SK-N-SH treated with all-trans-retinoic acid at 6 μM for 48 hours (cell line): ENCODE measurements at regions not wholly inside any gene's neighbourhood (a gene's known extent, or its start where the extent isn't known, plus 50 kb on each side); places are given as distances from the start of the nearest gene placed in this dataset.

Experiments used
- ATAC-seq: fragments of 200-7000 bp; cut with Tn5 transposase; 3 replicates; pipeline ENCODE4 v1.9.1; 2020; ENCODE audit warnings: mild to moderate bottlenecking, moderate library complexity
- ARNTL ChIP-seq: fragments of 450-650 bp; formaldehyde crosslinking; IDR thresholded peaks from 2 replicates; pipeline ENCODE4 v1.5.0; 2020; ENCODE audit warnings: low read depth, mild to moderate bottlenecking, moderate library complexity, borderline replicate concordance
- BACH2 ChIP-seq: fragments of 250-450 bp; sonication (Bioruptor Pico); IDR thresholded peaks from 2 replicates; pipeline ENCODE4 v1.9.0; 2021; ENCODE audit warnings: mild to moderate bottlenecking, borderline replicate concordance
- CSDC2 ChIP-seq: fragments of 250-450 bp; sonication (Bioruptor Pico); IDR thresholded peaks from 2 replicates; pipeline ENCODE4 v1.5.0; 2020; ENCODE audit warnings: mild to moderate bottlenecking, moderate library complexity
- ESRRG ChIP-seq: fragments of 250-450 bp; sonication (Bioruptor Pico); IDR thresholded peaks from 2 replicates; pipeline ENCODE4 v1.6.1; 2021; ENCODE audit warnings: mild to moderate bottlenecking
- GLIS3 ChIP-seq: fragments of 250-450 bp; sonication (Bioruptor Pico); IDR thresholded peaks from 2 replicates; pipeline ENCODE4 v1.5.0; 2020; ENCODE audit warnings: mild to moderate bottlenecking, moderate library complexity
- ISL1 ChIP-seq: fragments of 250-450 bp; sonication (Bioruptor Pico); IDR thresholded peaks from 2 replicates; pipeline ENCODE4 v2.1.2; 2022; ENCODE audit warnings: mild to moderate bottlenecking, moderate library complexity
- OSR1 ChIP-seq: fragments of 250-450 bp; sonication (Bioruptor Pico); IDR thresholded peaks from 2 replicates; pipeline ENCODE4 v1.8.0; 2022; ENCODE audit warnings: moderate library complexity, mild to moderate bottlenecking, inconsistent platforms
- PPARA ChIP-seq: fragments of 250-450 bp; sonication (Bioruptor Pico); IDR thresholded peaks from 2 replicates; pipeline ENCODE4 v1.5.0; 2020; ENCODE audit warnings: mild to moderate bottlenecking, borderline replicate concordance
- RARB ChIP-seq: fragments of 250-450 bp; sonication (Bioruptor Pico); IDR thresholded peaks from 2 replicates; pipeline ENCODE4 v1.8.0; 2021; ENCODE audit warnings: mild to moderate bottlenecking, moderate library complexity
- SNAI2 ChIP-seq: fragments of 250-450 bp; sonication (Bioruptor Pico); IDR thresholded peaks from 2 replicates; pipeline ENCODE4 v1.5.0; 2020; ENCODE audit warnings: mild to moderate bottlenecking, moderate library complexity
- TCF4 ChIP-seq: fragments of 250-450 bp; sonication (Bioruptor Pico); IDR thresholded peaks from 2 replicates; pipeline ENCODE4 v1.8.0; 2021; ENCODE audit warnings: mild to moderate bottlenecking, moderate library complexity, borderline replicate concordance
- TOX ChIP-seq: fragments of 250-450 bp; sonication (Bioruptor Pico); IDR thresholded peaks from 2 replicates; pipeline ENCODE4 v1.8.0; 2021; ENCODE audit warnings: mild to moderate bottlenecking, moderate library complexity, borderline replicate concordance
- ZFP30 ChIP-seq: fragments of 450-650 bp; formaldehyde crosslinking; IDR thresholded peaks from 2 replicates; pipeline ENCODE4 v1.5.0; 2022; ENCODE audit warnings: mild to moderate bottlenecking, moderate library complexity
- ZNF70 ChIP-seq: fragments of 450-650 bp; formaldehyde crosslinking; IDR thresholded peaks from 2 replicates; pipeline ENCODE4 v1.5.0; 2020; ENCODE audit warnings: mild to moderate bottlenecking, moderate library complexity
- ZNF8 ChIP-seq: fragments of 450-650 bp; formaldehyde crosslinking; IDR thresholded peaks from 2 replicates; pipeline ENCODE4 v1.5.0; 2020; ENCODE audit warnings: mild to moderate bottlenecking, moderate library complexity
- TF ChIP-seq, protein P1 (sequence below): fragments of 250-450 bp; sonication (Bioruptor Pico); IDR thresholded peaks from 2 replicates; pipeline ENCODE4 v1.5.0; 2020; ENCODE audit warnings: mild to moderate bottlenecking, moderate library complexity
- TF ChIP-seq, protein P2 (sequence below): fragments of 250-450 bp; sonication (Bioruptor Pico); IDR thresholded peaks from 2 replicates; pipeline ENCODE4 v1.8.0; 2020; ENCODE audit warnings: mild to moderate bottlenecking, moderate library complexity, borderline replicate concordance
- TF ChIP-seq, protein P3 (sequence below): fragments of 250-450 bp; sonication (Bioruptor Pico); IDR thresholded peaks from 2 replicates; pipeline ENCODE4 v1.8.0; 2021; ENCODE audit warnings: low read depth, mild to moderate bottlenecking, moderate library complexity, borderline replicate concordance
- TF ChIP-seq, protein P4 (sequence below): fragments of 250-450 bp; sonication (Bioruptor Pico); IDR thresholded peaks from 2 replicates; pipeline ENCODE4 v1.5.1; 2021; ENCODE audit warnings: mild to moderate bottlenecking, moderate library complexity

DNA sequence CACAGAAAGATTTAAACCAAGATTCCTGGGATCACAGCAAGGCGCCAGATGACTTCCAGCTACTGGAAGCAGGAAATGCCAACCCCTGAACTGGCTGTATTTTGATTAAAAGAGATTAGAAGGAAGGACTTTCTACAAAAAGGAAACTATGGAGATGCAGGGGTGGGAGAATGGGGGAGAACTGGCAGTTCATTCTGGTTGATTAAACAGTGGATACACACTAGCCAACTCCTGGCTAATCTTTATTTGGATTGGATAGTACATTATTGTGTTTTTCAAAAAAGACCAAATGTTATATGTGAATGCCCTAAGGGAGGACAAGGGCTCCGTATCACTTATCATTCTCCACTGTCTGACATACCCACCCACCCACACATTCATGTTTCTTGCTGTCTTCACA, 93.2 kb downstream of the CDO1 start:
- no peak for ATAC-seq
- TF ChIP-seq ISL1 (CRISPR knock-in tag): no peak
- TF ChIP-seq, protein P1, sequence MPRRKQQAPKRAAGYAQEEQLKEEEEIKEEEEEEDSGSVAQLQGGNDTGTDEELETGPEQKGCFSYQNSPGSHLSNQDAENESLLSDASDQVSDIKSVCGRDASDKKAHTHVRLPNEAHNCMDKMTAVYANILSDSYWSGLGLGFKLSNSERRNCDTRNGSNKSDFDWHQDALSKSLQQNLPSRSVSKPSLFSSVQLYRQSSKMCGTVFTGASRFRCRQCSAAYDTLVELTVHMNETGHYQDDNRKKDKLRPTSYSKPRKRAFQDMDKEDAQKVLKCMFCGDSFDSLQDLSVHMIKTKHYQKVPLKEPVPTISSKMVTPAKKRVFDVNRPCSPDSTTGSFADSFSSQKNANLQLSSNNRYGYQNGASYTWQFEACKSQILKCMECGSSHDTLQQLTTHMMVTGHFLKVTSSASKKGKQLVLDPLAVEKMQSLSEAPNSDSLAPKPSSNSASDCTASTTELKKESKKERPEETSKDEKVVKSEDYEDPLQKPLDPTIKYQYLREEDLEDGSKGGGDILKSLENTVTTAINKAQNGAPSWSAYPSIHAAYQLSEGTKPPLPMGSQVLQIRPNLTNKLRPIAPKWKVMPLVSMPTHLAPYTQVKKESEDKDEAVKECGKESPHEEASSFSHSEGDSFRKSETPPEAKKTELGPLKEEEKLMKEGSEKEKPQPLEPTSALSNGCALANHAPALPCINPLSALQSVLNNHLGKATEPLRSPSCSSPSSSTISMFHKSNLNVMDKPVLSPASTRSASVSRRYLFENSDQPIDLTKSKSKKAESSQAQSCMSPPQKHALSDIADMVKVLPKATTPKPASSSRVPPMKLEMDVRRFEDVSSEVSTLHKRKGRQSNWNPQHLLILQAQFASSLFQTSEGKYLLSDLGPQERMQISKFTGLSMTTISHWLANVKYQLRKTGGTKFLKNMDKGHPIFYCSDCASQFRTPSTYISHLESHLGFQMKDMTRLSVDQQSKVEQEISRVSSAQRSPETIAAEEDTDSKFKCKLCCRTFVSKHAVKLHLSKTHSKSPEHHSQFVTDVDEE: no peak
- TF ChIP-seq, protein P2, sequence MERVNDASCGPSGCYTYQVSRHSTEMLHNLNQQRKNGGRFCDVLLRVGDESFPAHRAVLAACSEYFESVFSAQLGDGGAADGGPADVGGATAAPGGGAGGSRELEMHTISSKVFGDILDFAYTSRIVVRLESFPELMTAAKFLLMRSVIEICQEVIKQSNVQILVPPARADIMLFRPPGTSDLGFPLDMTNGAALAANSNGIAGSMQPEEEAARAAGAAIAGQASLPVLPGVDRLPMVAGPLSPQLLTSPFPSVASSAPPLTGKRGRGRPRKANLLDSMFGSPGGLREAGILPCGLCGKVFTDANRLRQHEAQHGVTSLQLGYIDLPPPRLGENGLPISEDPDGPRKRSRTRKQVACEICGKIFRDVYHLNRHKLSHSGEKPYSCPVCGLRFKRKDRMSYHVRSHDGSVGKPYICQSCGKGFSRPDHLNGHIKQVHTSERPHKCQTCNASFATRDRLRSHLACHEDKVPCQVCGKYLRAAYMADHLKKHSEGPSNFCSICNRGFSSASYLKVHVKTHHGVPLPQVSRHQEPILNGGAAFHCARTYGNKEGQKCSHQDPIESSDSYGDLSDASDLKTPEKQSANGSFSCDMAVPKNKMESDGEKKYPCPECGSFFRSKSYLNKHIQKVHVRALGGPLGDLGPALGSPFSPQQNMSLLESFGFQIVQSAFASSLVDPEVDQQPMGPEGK (CRISPR knock-in tag): no peak
- TF ChIP-seq, protein P3, sequence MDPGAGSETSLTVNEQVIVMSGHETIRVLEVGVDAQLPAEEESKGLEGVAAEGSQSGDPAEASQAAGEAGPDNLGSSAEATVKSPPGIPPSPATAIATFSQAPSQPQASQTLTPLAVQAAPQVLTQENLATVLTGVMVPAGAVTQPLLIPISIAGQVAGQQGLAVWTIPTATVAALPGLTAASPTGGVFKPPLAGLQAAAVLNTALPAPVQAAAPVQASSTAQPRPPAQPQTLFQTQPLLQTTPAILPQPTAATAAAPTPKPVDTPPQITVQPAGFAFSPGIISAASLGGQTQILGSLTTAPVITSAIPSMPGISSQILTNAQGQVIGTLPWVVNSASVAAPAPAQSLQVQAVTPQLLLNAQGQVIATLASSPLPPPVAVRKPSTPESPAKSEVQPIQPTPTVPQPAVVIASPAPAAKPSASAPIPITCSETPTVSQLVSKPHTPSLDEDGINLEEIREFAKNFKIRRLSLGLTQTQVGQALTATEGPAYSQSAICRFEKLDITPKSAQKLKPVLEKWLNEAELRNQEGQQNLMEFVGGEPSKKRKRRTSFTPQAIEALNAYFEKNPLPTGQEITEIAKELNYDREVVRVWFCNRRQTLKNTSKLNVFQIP (CRISPR knock-in tag): no peak
- TF ChIP-seq ESRRG: no peak
- no peak for TF ChIP-seq ZNF70
- TF ChIP-seq GLIS3 (CRISPR knock-in tag): no peak

DNA sequence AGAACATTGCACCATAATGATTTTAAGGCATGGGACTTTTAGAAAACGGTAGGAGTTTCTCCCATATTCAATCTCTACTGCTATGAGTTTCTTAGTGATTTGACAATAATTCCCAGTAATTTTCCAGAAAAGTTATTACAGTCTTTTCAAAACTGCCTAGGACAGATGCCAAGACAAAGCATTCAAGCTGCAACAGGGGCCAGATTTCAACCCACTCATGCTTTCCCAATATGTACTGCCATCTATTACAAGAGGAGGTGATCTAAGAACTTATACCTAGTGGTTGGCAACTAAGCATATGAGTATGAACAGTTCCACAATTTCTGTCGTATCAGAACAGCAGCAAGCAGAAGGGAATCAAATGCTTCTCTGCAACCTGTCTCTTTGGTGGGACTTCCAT, 95.1 kb upstream of the TMED7 start:
- TF ChIP-seq RARB (CRISPR knock-in tag): no peak
- no peak for TF ChIP-seq SNAI2 (CRISPR knock-in tag)
- TF ChIP-seq TCF4 (CRISPR knock-in tag): no peak
- TF ChIP-seq, protein P4, sequence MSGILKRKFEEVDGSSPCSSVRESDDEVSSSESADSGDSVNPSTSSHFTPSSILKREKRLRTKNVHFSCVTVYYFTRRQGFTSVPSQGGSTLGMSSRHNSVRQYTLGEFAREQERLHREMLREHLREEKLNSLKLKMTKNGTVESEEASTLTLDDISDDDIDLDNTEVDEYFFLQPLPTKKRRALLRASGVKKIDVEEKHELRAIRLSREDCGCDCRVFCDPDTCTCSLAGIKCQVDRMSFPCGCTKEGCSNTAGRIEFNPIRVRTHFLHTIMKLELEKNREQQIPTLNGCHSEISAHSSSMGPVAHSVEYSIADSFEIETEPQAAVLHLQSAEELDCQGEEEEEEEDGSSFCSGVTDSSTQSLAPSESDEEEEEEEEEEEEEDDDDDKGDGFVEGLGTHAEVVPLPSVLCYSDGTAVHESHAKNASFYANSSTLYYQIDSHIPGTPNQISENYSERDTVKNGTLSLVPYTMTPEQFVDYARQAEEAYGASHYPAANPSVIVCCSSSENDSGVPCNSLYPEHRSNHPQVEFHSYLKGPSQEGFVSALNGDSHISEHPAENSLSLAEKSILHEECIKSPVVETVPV: no peak
- TF ChIP-seq ZFP30: no peak
- no peak for TF ChIP-seq ISL1 (CRISPR knock-in tag)
- no peak for TF ChIP-seq GLIS3 (CRISPR knock-in tag)
- TF ChIP-seq ZNF8 (CRISPR knock-in tag): no peak
- no peak for TF ChIP-seq TOX
- TF ChIP-seq, protein P1: no peak
- TF ChIP-seq, protein P3 (CRISPR knock-in tag): no peak
- TF ChIP-seq PPARA: no peak
- no peak for TF ChIP-seq BACH2 (CRISPR knock-in tag)
- TF ChIP-seq ESRRG: no peak
- TF ChIP-seq CSDC2 (CRISPR knock-in tag): no peak
- TF ChIP-seq, protein P2 (CRISPR knock-in tag): no peak
- no peak for TF ChIP-seq ARNTL (CRISPR knock-in tag)
- no peak for TF ChIP-seq ZNF70
- TF ChIP-seq OSR1 (CRISPR knock-in tag): no peak
- TF ChIP-seq, all 23 proteins: peak for 0
- ATAC-seq: no peak
